Right kidney (tissue), 1 donor: ENCODE measurements at regions not wholly inside any gene's neighbourhood (a gene's known extent, or its start where the extent isn't known, plus 50 kb on each side); places are given as distances from the start of the nearest gene placed in this dataset.

Experiments used
- DNase-seq: peaks from one replicate; pipeline ENCODE4 v3.0.0-alpha.2; 2016

GRCh38 chr1:42096554-42096953 lies 56.7 kb upstream of the GUCA2B start:
- DNase-seq, result no peak

DNA sequence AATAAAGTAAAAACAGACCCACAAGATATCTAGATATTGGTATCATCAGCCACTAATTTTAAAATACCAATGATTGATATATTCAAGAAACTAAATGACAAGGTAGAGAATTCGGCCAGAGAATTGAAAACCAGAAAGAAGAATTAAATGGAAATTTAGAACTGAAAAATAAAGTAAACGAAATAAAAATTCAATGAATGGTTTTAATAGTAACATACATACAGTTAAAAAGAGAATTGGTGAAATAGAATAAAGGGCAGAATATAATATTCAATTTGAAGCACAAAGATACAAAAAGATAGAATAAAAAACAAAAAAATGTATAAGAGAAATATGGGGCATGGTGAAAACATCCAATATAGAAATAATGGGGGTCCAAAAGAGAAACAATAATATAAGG lies 64.0 kb upstream of the GUCA2B start:
- no peak for DNase-seq

DNA sequence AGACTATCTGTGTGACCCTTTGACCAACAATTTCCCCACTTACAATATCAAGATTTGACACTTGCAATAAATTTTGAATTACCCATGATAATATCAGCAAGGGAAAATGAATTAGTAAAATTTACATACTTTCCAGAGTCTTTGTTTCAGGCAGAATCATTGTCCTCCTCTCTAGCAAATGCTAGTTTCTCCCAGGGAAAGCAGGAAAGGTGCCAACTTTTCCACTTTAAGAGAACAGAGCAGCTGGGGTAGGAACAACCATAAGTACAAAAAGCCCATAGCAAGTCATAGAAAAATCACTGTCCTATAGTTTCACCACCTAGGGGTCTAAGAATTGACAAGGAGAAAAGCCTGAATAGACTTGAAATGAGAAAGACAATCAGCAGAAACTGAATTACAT lies 67.1 kb upstream of the GUCA2B start:
- no peak for DNase-seq

DNA sequence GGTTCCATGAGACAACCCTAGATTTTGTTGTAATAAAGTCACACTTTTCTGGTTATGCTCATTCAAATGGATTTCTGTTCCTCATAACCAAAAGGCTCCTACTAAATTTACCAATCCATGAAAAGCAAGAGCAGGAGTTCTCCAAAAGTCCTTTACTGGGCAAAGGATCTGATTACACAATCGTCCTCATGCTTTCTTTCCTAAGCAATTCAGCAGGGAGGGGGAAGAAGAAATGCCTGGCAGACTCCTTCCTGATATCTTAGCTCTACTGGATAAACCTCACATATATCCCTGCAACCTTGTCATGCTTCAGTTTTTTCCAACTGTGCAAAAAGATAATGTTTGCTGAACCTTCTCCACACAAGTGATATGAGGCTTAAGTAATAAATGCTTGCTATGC lies 67.6 kb upstream of the GUCA2B start:
- no peak for DNase-seq

- no peak for DNase-seq
These were observed 71.7 kb upstream of the GUCA2B start for GRCh38 chr1:42081475-42081874.

DNA sequence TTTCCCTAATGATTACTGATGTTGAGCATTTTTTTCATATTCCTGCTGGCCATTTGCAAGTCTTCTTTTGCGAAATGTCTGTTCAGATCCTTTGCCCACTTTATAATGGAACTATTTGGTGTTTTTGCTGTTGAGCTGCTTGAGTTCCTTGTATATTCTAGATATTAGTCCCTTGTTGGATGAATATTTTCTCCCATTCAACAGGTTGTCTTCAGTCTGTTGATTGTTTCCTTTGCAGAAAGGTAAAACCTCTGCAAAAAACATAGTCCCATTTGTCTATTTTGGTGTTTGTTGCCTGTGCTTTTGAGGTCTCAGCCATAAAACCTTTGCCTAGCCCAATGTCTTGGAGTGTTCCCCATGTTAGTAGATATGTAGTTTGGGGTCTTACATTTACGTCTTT lies 78.0 kb upstream of the GUCA2B start:
- no peak for DNase-seq

- no peak for DNase-seq
These were observed 82.2 kb upstream of the GUCA2B start for GRCh38 chr1:42070996-42071395.

DNA sequence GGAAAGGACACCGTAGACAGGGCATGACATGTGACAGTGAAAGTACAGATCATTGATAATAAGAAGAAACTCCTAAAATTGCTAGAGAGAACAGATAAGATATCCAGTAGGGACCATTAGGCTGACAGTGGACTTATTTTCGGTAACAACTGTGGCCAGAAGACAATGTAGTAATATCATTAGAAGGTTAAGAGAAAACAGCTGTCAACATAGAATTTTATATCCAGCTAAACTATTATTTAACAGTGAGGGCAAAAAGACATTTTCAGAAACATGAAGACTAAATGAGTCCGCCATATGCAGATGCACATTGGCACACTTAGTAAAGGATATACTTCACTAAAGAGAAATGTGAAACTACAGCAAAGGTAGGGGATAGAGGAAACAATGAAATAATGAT lies 95.4 kb upstream of the GUCA2B start:
- no peak for DNase-seq

DNA sequence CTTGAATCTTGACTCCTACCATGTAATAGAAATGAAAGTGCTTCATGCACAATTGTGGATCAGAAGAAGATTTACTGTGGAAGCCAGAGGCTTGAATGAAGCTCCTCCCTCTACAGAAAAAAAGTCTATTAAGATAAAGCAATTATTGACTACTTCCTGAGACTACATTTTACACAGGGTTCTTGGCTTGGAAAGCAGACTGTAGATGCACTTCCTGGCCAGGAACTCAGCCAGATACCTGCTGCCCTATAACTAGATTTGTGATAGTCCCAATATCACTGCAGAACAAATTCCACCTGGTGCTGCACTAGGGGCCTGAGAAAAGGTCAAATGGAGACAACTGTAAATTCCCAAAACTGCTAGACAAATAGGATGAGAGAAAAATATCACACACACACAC lies 96.8 kb upstream of the GUCA2B start:
- DNase-seq, result no peak

DNA sequence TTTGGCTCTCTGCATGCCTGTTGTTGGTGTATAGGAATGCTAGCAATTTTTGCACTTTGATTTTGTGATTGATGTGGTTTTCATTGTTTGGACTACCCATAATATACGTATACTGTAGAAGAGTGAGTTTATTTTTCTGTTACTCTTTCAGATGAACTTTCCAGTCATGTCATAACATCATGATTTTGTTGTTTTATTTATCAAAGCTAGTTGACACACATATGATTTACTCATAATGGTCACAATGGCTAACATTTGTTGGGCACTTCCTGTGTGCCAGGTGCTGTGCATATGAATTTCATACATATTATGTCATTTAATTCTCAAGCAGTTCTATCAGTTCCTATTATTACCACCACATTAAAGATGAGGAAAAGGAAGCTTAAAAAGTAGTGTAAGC lies 98.1 kb upstream of the GUCA2B start:
- DNase-seq, result no peak

DNA sequence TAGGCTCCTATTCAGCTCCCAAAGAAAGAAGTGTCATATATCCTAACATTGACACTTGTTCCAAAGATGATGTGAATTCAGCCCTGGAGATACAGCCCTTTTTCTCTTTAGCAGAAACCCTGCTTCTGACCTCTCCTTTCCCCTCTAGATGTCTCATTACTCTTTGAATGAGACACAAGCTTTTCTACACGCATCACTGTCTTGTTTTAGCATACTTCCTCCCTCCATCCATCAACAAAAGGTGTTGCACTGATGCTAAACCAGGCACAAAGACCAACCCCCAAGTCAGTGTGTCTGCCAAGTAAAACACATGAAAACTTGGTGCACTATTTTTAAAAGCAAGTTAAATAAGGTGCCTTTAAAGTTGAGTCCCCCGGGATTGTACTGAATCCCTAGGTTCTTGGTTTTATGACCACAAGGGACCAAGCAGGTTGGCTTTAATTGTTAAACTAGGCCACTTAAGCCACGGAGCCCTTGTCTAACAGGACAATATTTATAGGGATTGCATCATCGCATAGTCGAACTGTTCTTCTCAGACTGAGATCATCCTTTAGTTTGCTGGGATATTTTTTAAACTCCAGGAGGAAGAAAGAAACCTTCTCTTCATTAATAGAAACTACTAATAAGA lies 101.0 kb upstream of the GUCA2B start:
- DNase-seq, result no peak

DNA sequence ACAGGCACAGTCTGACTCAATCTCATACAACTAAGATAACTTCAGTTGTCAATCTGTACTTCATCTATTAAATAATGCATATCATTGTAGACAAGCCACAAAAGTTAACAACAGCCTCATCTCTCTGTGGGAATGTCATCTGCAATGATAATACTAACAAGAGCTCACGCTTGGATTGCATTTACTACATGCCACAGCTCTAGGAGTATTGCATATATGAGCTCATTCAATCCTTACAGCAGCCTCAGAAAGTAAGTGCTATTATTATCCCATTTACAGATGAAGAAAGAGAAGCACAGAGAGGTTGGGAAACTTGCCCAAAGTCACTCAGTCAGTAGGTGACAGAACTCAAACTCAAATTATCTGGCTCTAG lies 105.7 kb upstream of the GUCA2B start:
- no peak for DNase-seq

GRCh38 chr1:42046761-42047507 lies 106.3 kb upstream of the GUCA2B start:
- DNase-seq, result no peak

DNA sequence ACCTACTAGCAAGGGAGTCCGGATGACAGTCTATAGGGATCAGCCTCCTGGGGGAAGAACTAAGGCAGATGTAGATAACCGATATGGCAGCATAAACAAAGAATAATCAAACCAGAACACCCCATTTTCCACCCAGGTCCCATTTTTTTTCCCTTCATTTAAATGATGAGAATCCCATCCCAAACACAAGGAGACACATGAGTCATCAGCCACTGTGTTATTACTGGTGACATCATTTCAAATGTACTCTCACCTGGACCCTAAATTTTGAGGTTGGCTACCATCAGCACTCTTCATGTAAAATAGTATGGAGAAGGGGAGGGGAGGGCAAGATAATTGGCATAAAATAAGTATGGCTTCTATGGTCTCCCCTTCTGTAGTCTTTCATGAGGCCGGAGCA lies 108.9 kb upstream of the GUCA2B start:
- DNase-seq, result no peak

DNA sequence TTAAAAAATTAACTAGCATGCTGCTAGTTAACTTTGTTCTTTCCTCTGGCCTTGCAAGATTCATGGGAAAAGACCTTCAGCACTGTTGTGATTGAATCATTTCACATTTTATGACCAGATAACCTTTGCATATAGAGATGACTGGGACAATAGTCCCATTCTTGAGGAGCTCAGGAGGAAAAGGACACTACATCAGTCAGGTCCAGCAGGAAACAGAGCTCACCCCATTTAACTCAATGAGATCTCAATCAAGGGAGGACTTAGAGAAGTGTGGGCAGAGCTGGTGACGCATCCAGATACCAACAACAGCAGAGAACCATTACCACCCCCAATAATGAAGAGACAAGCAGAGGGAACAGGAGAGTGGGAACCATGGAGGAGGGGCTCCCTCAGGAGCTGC lies 109.4 kb upstream of the GUCA2B start:
- no peak for DNase-seq

GRCh38 chr1:42043182-42043581 lies 110.0 kb upstream of the GUCA2B start:
- DNase-seq, result no peak

DNA sequence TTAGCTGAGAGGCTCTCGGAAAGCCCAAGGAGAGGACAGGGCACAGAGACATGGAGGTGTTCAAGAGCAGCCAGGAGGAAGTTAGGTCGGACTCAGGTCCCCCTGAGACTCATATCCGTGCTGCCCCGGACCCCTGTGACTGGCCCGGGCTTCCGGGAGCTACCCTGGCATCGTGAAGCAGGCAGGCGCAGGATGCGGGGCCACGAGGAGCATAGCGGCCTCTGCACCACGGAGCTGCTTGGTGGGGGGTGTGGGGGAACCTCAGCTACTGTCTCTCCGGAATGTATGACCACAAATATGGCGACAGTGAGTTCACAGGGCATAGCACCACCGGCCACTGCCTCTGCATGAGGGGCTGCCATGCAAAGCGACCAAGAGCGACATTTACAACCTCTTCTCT lies 112.2 kb upstream of the GUCA2B start:
- DNase-seq, result no peak

GRCh38 chr1:42040159-42040558 lies 113.1 kb upstream of the GUCA2B start:
- DNase-seq, result no peak

DNA sequence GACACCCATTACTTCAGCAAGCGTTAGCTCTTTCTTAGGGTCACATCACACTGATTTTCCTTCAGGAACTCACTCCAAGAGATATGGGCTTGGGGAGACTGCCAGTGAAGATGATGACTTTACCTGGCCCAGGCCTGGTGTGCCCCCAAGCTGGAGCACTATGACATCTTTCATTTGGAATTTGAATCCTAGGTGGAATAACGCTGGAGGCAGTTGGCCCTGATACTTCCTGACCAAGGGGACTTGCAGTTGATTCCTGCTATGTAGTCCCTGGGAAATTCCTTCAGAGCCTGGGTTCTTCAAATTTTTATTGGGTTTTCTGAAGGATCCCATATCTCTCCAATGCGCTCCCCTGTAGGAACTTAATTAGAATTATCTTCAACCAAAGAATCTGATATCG lies 114.9 kb upstream of the GUCA2B start:
- DNase-seq, result no peak

- no peak for DNase-seq
These were observed 115.6 kb upstream of the GUCA2B start for GRCh38 chr1:42037586-42037985.

- no peak for DNase-seq
These were observed 116.0 kb upstream of the GUCA2B start for GRCh38 chr1:42037161-42037560.

GRCh38 chr1:42035830-42036604 lies 117.2 kb upstream of the GUCA2B start:
- peak; percentile 79 for DNase-seq

- DNase-seq, result peak; percentile 90
These were observed 116.6 kb upstream of the HIVEP3 start for GRCh38 chr1:42035205-42035829.
